Hematopoietic multipotent progenitor cell treated with erythropoietin and hydrocortisone succinate and interleukin-3 and kit ligand, for 8 days (in vitro differentiated cells): ENCODE measurements at regions not wholly inside any gene's neighbourhood (a gene's known extent, or its start where the extent isn't known, plus 50 kb on each side); places are given as distances from the start of the nearest gene placed in this dataset.

Experiments used
- DNase-seq: peaks from one replicate; pipeline ENCODE4 v3.0.0-alpha.2; 2015

- DNase-seq, result no peak
These were observed 400.6 kb upstream of the ID2 start for GRCh38 chr2:8281234-8281633.

DNA sequence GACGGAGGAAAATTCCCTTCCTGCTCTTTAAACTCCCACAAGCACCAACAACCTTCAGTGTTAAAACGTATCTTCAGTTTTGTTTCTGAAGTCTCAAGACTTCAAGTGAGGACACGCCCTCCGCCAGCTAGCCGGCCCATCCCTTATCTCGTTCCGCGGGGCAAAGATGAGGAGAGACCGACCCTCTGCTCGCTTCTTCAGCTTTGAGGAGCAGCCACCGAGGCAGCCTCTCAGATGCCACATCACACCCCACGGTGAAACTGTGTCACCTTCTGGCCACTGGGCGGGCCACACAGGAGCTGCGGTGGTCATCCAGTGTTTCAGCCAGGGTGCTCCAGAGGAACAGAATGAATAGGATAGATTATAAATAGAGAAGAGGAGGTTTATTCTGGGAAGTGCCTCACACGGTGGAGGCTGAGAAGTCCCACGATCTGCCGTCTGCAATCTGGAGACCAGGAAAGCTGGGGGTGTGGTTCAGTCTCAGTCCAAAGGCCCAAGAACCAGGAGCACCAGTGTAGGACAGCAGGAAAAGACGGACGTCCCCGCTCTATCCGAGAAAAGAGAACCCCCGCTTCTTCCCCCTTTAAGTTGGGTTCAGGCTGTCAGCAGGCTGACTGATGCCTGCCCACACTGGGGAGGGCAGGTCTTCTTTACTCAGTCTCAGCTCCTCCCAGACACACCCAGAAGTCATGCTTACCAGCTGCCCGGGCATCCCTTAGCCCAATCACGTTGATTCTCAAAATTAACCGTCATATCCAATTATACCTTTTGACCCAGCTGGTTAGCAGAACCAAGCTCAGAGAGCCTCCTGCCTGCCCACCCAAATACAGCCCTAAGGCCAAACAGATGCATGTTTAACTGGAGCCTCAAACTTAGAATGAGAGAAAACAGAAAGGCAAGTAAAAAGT lies 399.7 kb upstream of the ID2 start:
- no peak for DNase-seq

DNA sequence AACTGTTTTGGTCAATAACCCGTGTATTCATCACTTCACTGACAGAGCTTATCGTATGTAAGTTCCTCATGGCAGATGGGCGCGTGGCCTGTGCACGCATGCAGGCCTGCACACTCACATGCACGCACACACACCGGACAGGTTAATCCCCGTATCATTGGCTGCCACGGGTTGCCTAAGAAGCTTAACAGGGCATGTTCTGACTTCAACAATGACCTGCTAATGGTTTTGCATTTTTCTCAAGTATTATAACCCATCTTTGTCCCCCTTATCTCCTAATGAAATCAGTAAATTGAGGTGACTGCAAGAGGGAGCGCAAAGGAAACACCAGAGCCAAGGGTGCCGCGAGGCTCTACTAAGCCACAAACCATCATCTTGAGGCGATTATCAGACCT lies 399.0 kb upstream of the ID2 start:
- DNase-seq, result no peak

- DNase-seq, result peak; percentile 40
These were observed 396.8 kb upstream of the ID2 start for GRCh38 chr2:8285081-8285480.

DNA sequence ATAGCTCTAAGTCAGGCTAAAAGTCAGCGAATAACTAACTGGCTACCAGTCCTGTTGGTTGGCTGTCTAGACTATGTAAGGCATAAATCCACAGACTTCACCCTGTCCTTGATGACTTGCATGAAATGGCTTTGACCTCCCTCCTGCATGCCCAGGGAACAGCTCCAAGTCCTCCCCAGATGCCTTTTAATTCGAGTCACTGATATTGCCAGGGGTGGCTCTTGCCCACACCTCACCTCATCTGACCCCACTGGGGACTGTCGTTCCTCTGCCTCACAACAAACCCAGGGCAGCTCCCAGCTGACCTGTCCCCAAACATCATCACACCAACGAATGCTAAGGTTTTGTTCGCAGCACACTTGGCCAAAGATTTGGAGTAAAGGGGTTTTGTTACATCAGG lies 396.0 kb upstream of the ID2 start:
- DNase-seq, result no peak

- DNase-seq, result no peak
These were observed 393.6 kb upstream of the ID2 start for GRCh38 chr2:8288206-8288605.

- DNase-seq, result no peak
These were observed 392.7 kb upstream of the ID2 start for GRCh38 chr2:8289111-8289510.

DNA sequence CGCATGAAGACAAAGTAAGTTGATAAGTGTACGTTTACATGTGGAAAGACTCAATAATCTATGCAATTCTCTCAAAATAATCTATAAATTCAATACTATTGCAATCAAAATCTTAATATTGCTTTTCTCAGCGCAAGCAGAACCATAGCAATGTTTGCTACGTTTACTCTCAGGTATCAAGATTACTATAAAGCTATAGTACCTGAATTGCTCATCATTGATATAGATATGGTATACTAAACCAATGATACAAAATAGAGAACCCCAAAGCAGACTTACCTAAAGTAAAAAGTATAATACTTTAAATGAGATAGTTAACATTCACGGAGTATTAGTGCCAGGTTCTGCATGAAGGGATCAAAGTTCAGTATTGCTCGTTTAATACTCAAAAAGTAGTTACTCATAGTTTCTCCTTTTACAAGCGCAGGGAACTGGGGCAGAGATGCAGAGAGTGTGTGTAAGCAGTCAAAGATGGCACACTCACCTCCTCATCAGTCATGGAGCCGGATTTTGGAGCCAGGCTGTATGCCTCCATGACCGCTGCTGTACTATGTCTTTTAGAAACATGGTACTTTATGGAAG lies 391.0 kb upstream of the ID2 start:
- no peak for DNase-seq

GRCh38 chr2:8296306-8296705 lies 385.6 kb upstream of the ID2 start:
- DNase-seq, result peak; percentile 24

DNA sequence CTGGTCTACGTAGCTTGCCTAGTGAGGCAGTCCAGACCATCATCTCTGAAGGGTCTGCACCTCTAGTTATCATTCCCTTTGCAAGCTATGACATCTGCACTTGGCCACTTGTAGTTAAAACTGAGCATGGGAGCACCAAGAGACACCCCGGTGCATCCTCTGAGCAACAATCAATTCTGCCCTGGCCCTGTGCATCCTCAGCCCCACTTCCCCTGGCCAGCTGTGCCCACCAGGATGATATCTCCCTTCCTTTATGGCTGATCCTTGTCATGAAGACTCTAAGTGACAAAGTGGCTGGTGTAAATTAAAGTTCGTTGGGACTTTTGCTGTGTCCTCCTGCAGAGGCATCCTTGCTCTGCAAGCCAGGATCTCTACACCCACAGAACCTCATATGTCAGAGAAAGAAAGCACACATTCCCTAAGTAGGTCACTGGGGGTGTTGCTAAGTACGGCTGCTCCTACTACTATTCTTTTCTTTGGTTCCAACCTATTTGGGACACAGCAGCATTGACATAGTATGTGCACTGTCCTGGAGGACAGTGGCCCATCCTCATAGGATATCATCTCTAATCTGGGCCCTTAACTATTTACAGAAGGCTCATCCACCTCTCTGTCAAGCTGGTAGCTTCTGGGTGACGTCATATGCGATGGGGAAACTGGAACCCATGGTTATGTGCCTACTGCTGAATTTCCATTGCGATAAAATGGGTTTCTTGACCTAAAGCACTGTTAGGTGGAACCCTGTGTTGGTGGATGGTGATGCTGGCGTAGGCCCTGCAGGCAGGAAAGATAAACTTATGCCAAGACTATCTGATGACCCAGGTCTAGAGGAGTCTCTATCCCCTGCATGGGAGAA lies 384.3 kb upstream of the ID2 start:
- DNase-seq, result no peak

DNA sequence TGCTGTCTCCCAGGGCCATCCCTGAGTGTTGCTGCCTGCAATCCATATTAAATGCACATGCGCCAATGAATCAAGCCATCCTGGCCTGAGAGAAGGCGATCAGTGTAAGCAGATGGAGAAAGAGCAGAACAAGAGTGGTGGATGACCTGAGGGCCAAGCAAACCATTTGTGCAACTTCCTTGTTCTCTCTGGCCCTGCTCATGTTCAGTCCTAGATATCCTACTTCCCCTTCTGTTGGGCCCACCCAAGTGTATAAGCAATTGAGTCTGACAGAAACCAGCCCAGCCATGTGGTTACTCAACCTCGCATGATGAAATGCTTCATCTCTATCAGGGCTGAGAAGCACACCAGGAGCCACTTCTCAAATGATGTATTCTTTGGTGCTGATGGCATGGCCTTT lies 383.1 kb upstream of the ID2 start:
- DNase-seq, result peak; percentile 56

GRCh38 chr2:8300216-8300615 lies 381.6 kb upstream of the ID2 start:
- no peak for DNase-seq

DNA sequence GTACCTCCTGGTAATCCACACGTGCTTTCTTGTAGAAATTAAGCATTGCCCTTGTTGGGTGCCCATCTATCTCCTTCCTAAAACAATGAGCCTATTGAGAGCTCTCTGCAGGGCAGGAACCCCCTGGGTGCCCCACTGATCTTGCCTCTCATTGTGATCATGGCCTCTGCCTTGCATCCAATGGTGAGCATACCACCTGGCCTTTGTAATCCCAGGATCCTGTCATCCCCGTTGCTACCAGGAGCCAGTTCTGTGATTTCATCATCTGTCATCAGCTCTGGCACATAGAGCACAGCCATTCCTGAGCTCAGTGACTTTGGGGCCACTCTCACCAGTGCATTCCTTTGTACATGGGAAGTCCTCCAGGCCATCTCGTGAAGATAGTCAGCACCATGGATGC lies 381.0 kb upstream of the ID2 start:
- no peak for DNase-seq

DNA sequence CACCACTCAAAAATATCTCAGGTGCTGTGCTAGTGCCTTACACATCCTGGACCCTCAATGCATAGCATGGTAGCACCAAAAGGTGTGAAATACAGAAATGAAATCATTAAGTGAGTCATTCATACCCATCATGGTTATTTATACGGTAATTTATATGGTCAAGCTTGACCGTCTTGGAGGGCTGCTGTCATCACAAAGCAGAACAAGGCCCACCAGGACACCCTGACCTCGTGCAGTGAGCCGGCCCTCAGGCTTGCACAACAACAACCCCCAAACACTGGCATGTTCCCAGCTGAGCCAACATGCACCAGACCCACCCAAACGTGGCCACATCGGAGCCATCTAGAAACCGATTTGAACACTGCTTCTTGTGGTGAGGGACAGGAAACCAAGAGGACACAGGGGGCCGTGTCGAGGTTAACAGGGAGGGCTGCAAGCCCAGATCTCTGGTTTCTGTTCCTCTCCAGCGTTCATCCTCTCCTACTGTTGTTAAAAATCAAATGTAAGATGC lies 378.5 kb upstream of the ID2 start:
- DNase-seq, result peak; percentile 69

- no peak for DNase-seq
These were observed 376.8 kb upstream of the ID2 start for GRCh38 chr2:8304821-8305766.

GRCh38 chr2:8306530-8307351 lies 375.1 kb upstream of the ID2 start:
- no peak for DNase-seq

DNA sequence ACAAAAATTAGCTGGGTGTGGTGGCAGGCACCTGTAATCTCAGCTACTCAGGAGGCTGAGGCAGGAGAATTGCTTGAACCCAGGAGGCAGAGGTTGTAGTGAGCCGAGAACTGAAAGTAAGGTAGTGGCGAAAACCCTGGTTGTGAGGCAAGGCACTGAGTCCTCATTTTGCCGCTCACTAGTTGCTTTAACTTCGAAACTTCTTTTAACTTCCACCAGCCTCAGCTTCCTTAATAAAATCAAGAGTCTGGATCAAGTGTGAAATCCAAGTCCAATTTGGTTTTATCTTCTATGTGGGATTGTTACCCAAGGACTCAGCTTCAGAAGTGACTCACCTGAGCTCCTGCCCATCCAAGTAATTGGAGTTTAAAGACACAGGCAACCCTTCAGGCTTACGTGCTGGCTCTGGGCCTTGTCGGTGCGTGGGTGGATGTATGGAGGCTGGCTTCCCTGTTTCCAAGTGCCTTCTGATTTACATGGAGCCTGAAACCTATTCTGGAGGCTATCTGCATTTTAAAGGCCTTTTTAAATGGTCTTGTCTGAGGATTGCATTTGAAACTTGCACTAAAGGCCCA lies 374.2 kb upstream of the ID2 start:
- no peak for DNase-seq

DNA sequence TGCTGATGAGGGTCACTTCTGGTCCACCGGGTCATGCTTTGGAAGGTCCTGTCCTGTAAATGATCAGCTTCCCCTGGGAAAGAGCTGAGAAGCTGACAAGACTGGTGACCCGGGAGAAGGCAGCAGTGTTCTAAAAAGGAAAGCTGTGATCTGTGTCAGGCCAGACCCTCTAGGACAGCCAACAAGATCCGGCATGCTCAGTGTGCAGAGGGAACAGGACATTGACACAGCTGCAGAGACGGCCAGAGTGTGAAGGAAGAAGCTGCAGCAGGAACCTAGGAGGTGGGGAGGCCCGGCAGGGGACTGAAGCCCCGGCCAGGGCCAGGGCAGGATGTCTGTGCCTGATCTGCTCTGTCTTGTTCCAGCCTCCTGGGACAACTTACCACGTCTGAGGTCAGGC lies 372.7 kb upstream of the ID2 start:
- no peak for DNase-seq

- DNase-seq, result peak; percentile 28
These were observed 371.1 kb upstream of the ID2 start for GRCh38 chr2:8310557-8311455.

- no peak for DNase-seq
These were observed 369.6 kb upstream of the ID2 start for GRCh38 chr2:8312221-8312620.
